ENCODE measurements at regions not wholly inside any gene's neighbourhood (a gene's known extent, or its start where the extent isn't known, plus 50 kb on each side); places are given as distances from the start of the nearest gene placed in this dataset.

- DNase-seq, result no peak
Observed at GRCh38 chr1:209391792-209392191, 191.7 kb upstream of the CAMK1G start.

GRCh38 chr1:209395169-209395568 lies 188.3 kb upstream of the CAMK1G start:
- no peak for DNase-seq

GRCh38 chr1:209397371-209397770 lies 186.1 kb upstream of the CAMK1G start:
- no peak for DNase-seq

- no peak for DNase-seq
Observed at GRCh38 chr1:209397910-209398309, 185.6 kb upstream of the CAMK1G start.

GRCh38 chr1:209398313-209398991 lies 185.1 kb upstream of the CAMK1G start:
- DNase-seq, result peak in 1 of 2 donors; percentile 33

GRCh38 chr1:209399800-209400199 lies 183.7 kb upstream of the CAMK1G start:
- DNase-seq, result no peak

- no peak for DNase-seq
Observed at GRCh38 chr1:209400351-209401220, 182.9 kb upstream of the CAMK1G start.

GRCh38 chr1:209402697-209403096 lies 180.8 kb upstream of the CAMK1G start:
- no peak for DNase-seq

GRCh38 chr1:209403921-209404320 lies 179.6 kb upstream of the CAMK1G start:
- DNase-seq, result no peak

GRCh38 chr1:209404577-209404976 lies 178.9 kb upstream of the CAMK1G start:
- DNase-seq, result no peak

GRCh38 chr1:209405183-209405814 lies 178.2 kb upstream of the CAMK1G start:
- no peak for DNase-seq

- no peak for DNase-seq
Observed at GRCh38 chr1:209406168-209406567, 177.3 kb upstream of the CAMK1G start.

GRCh38 chr1:209406595-209406994 lies 176.9 kb upstream of the CAMK1G start:
- DNase-seq, result no peak

- DNase-seq, result no peak
Observed at GRCh38 chr1:209409780-209410179, 173.7 kb upstream of the CAMK1G start.

- DNase-seq, result no peak
Observed at GRCh38 chr1:209411491-209411929, 172.0 kb upstream of the CAMK1G start.

GRCh38 chr1:209412036-209412435 lies 171.5 kb upstream of the CAMK1G start:
- DNase-seq, result no peak

GRCh38 chr1:209412566-209412965 lies 170.9 kb upstream of the CAMK1G start:
- no peak for DNase-seq

- no peak for DNase-seq
Observed at GRCh38 chr1:209413062-209413461, 170.5 kb upstream of the CAMK1G start.

- no peak for DNase-seq
Observed at GRCh38 chr1:209414803-209415329, 168.6 kb upstream of the CAMK1G start.

- DNase-seq, result no peak
Observed at GRCh38 chr1:209416039-209416438, 167.5 kb upstream of the CAMK1G start.

GRCh38 chr1:209416716-209417115 lies 166.8 kb upstream of the CAMK1G start:
- DNase-seq, result no peak

GRCh38 chr1:209417761-209418160 lies 165.8 kb upstream of the CAMK1G start:
- no peak for DNase-seq

- DNase-seq, result no peak
Observed at GRCh38 chr1:209420276-209420675, 163.2 kb upstream of the CAMK1G start.

Data from CD4-positive, alpha-beta T cell treated with Interleukin-4 for 1 hour (primary cell).